PFSK-1 (cell line): ENCODE measurements at regions not wholly inside any gene's neighbourhood (a gene's known extent, or its start where the extent isn't known, plus 50 kb on each side); places are given as distances from the start of the nearest gene placed in this dataset.

ENCODE experiments used
- REST ChIP-seq, 2 experiments: IDR thresholded peaks; 2 replicates each; pipeline versions ENCODE4 v1.6.1 to v1.8.0; 2011 to 2012; ENCODE audit warnings: low read depth in 2 of 2, low read length in 2 of 2, control low read depth in 1 of 2, inconsistent platforms in 1 of 2, mild to moderate bottlenecking in 1 of 2, moderate library complexity in 1 of 2; ENCODE audit not compliant: insufficient read depth in 1 of 2
- TAF1 ChIP-seq: IDR thresholded peaks from 2 replicates; pipeline ENCODE4 v1.6.1; 2012; ENCODE audit warnings: low read length, control low read depth, borderline replicate concordance; ENCODE audit not compliant: insufficient read depth

- TF ChIP-seq REST (IDR thresholded peaks at IDR 0.05; ENCODE audit: insufficient read depth in 1 of 2, low read depth in 2 of 2, low read length in 2 of 2) (no peak), TAF1 (no peak)
Observed at GRCh38 chr7:113819474-113819873, 99.3 kb downstream of the PPP1R3A start.
